B cell (primary cell): ENCODE measurements at regions not wholly inside any gene's neighbourhood (a gene's known extent, or its start where the extent isn't known, plus 50 kb on each side); places are given as distances from the start of the nearest gene placed in this dataset.

Source experiments
- ATAC-seq: fragments of 200-7000 bp; cut with Tn5 transposase; one replicate; pipeline ENCODE4 v1.10.0; 2021; ENCODE audit warnings: low read depth, mild to moderate bottlenecking, moderate number of reproducible peaks, moderate library complexity
- CTCF ChIA-PET: fragments of 350-600 bp; sonication (Branson Sonifier 250); formaldehyde crosslinking; loops from one replicate; lab custom pipeline; 2021; ENCODE audit warnings: antibody characterized with exemption, inconsistent platforms; lab: Charles Lee
- POLR2A ChIA-PET: fragments of 350-600 bp; sonication (Branson Sonifier 250); formaldehyde crosslinking; loops from one replicate; lab custom pipeline; 2021; ENCODE audit warnings: antibody characterized with exemption; lab: Charles Lee
- DNase-seq: peaks from one replicate; pipeline ENCODE4 v3.0.0; 2013
- H2AFZ ChIP-seq: 2 replicates; pipeline ENCODE4 v1.6.1; 2012; ENCODE audit warnings: mild to moderate bottlenecking, low read depth, low read length; ENCODE audit not compliant: insufficient read depth, poor library complexity, severe bottlenecking
- H3K27ac ChIP-seq, 2 donors: 1 replicate in 1 of 2; 2 replicates in 1 of 2; pipeline ENCODE4 v1.5.1; 2012 to 2013; ENCODE audit warnings: low read length in 2 of 2, mild to moderate bottlenecking in 2 of 2, moderate library complexity in 1 of 2
- H3K27me3 ChIP-seq, 4 experiments: fragments of 200-600 bp in 1 of 4; sonication (generic) in 1 of 4; replicated peaks in 1 of 4; 1 replicate in 2 of 4; 2 replicates in 2 of 4; pipeline versions ENCODE4 v1.6.1 to v1.7.0; 2013 to 2016; ENCODE audit warnings: low read length in 3 of 4, mild to moderate bottlenecking in 2 of 4, mixed read lengths in 1 of 4, moderate library complexity in 1 of 4; ENCODE audit not compliant: insufficient read depth in 4 of 4, control insufficient read depth in 3 of 4; ENCODE audit errors: control extremely low read depth in 1 of 4
- H3K36me3 ChIP-seq, 2 experiments: replicated peaks in 1 of 2; 1 replicate in 1 of 2; 2 replicates in 1 of 2; pipeline versions ENCODE4 v1.6.1 to v1.7.1; 2013; ENCODE audit warnings: low read length in 1 of 2; ENCODE audit not compliant: insufficient read depth in 2 of 2, control insufficient read depth in 1 of 2; ENCODE audit errors: control extremely low read depth in 1 of 2, extremely low read depth in 1 of 2
- H3K4me1 ChIP-seq, 2 donors: fragments of 200-600 bp in 1 of 2; sonication (generic) in 1 of 2; 1 replicate in 1 of 2; 2 replicates in 1 of 2; pipeline versions ENCODE4 v1.5.1 to v1.6.1; 2013 to 2017; ENCODE audit warnings: low read length in 2 of 2; ENCODE audit not compliant: control insufficient read depth in 2 of 2, insufficient read depth in 2 of 2
- H3K4me2 ChIP-seq: replicated peaks from 2 replicates; pipeline ENCODE3; 2012; ENCODE audit warnings: mild to moderate bottlenecking, low read depth, low read length; ENCODE audit not compliant: poor library complexity, severe bottlenecking
- H3K4me3 ChIP-seq, 5 experiments: fragments of 200-600 bp in 1 of 5; sonication (generic) in 1 of 5; 1 replicate in 3 of 5; 2 replicates in 2 of 5; pipeline versions ENCODE4 v1.5.1 to v1.7.0; 2011 to 2016; ENCODE audit warnings: low read length in 4 of 5, mild to moderate bottlenecking in 4 of 5, low read depth in 2 of 5, control low read depth in 1 of 5, moderate library complexity in 1 of 5; ENCODE audit not compliant: insufficient read depth in 1 of 5; ENCODE audit errors: control extremely low read depth in 1 of 5, extremely low read depth in 1 of 5
- H3K79me2 ChIP-seq: fragments of 200-600 bp; sonication (generic); one replicate; pipeline ENCODE4 v1.6.0; 2016; ENCODE audit warnings: low read length; ENCODE audit not compliant: control insufficient read depth, insufficient read depth
- H3K9ac ChIP-seq: fragments of 200-600 bp; sonication (generic); 2 replicates; pipeline ENCODE4 v1.6.1; 2017; ENCODE audit warnings: mild to moderate bottlenecking, low read length, moderate library complexity
- H3K9me3 ChIP-seq, 3 donors: one replicate each; pipeline versions ENCODE4 v1.6.1 to v1.7.1; 2013; ENCODE audit warnings: low read length in 2 of 3; ENCODE audit not compliant: control insufficient read depth in 2 of 3, insufficient read depth in 1 of 3; ENCODE audit errors: control extremely low read depth in 1 of 3
- H4K20me1 ChIP-seq: 2 replicates; pipeline ENCODE4 v1.6.0; 2012; ENCODE audit warnings: mild to moderate bottlenecking, low read length; ENCODE audit not compliant: insufficient read depth, control insufficient read depth, poor library complexity, severe bottlenecking
- H3K27ac Mint-ChIP-seq: one replicate; pipeline ENCODE4 v1.8.0; 2021; ENCODE audit warnings: mixed read lengths
- H3K27me3 Mint-ChIP-seq: one replicate; pipeline ENCODE4 v1.8.0; 2021; ENCODE audit warnings: mixed read lengths
- H3K4me1 Mint-ChIP-seq: one replicate; pipeline ENCODE4 v1.8.0; 2021; ENCODE audit warnings: mixed read lengths
- H3K4me3 Mint-ChIP-seq: one replicate; pipeline ENCODE4 v1.8.0; 2021; ENCODE audit warnings: mixed read lengths
- H3K9me3 Mint-ChIP-seq: one replicate; pipeline ENCODE4 v1.8.0; 2022; ENCODE audit warnings: mixed read lengths; ENCODE audit not compliant: insufficient read depth
- CTCF ChIP-seq: fragments of 200-600 bp; IDR thresholded peaks from one replicate; pipeline ENCODE4 v1.8.0; 2022; ENCODE audit warnings: antibody characterized with exemption, mild to moderate bottlenecking
- EZH2 ChIP-seq: IDR thresholded peaks from 2 replicates; pipeline ENCODE4 v1.6.1; 2012; ENCODE audit warnings: borderline replicate concordance, low read depth, mild to moderate bottlenecking, moderate library complexity, low read length; ENCODE audit not compliant: insufficient read depth, poor library complexity, severe bottlenecking
- WGBS: methylation state at CpG from one replicate; pipeline ENCODE4 v1.1.5; 2013; ENCODE audit warnings: missing lambda C conversion rate; ENCODE audit not compliant: insufficient coverage; 5-methylcytosine and 5-hydroxymethylcytosine counted together
- intact Hi-C: fragments of 100-400 bp; cut with micrococcal nuclease; formaldehyde crosslinking; loops from one replicate; pipeline ENCODE4 v1.10.0; 2022

GRCh38 chr11:110522471-110522870, 92.7 kb downstream of the FDX1 start:
- ChIA-PET POLR2A (no interaction called here), CTCF (no interaction called here)
- no peaks in the 10 kb centered on the region for H4K20me1 ChIP-seq
- H3K4me1 ChIP-seq = peaks cover 9 to 10% of the 10 kb centered on the region in 2 donors
- WGBS = 14% methylated on average over 1 of the region's 2 CpGs
- Mint-ChIP-seq H3K27me3 (no peaks in the 10 kb centered on the region), H3K27ac (no peak overlapping the region), H3K4me1 (peaks cover 19% of the 10 kb centered on the region), H3K4me3 (peak overlapping the region; percentile 24), H3K9me3 (peaks cover 2% of the 10 kb centered on the region)
- peaks cover 0 to 21% (median 3%) of the 10 kb centered on the region in 3 donors for H3K9me3 ChIP-seq
- no peaks in the 10 kb centered on the region for H3K79me2 ChIP-seq
- no peak overlapping the region for H2AFZ ChIP-seq
- TF ChIP-seq EZH2 = no peak
- TF ChIP-seq CTCF = no peak
- H3K9ac ChIP-seq = no peak overlapping the region
- H3K27ac ChIP-seq = no peak overlapping the region
- no peak for DNase-seq
- no peak for ATAC-seq
- no peak overlapping the region for H3K4me3 ChIP-seq
- no peaks in the 10 kb centered on the region for H3K27me3 ChIP-seq
- H3K4me2 ChIP-seq = peak overlapping the region; percentile 15
- no peaks in the 10 kb centered on the region for H3K36me3 ChIP-seq
- intact Hi-C loops = no loop called here

DNA sequence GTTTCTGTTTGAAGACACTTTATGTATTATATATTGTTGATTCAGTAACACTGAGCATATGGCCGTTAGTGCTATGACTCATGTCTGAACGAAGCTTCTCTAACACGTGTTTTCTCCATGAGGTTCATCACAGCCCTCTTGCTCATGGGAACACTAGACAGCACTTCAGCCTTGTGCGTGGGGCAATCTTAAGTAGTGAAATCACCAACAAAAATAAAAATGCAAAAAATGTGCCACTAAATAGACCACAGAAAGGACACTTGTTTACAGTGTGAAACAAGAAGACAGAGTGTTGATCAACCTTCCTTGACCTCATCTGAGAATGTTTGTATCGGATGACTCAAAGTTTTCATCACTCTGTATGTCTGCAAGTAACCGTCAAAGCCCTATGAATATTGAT, 94.5 kb downstream of the FDX1 start:
- no peak overlapping the region for H3K4me2 ChIP-seq
- TF ChIP-seq EZH2 (no peak), CTCF (no peak)
- WGBS = 94% methylated on average over 2 of the region's 6 CpGs
- ATAC-seq (no peak), DNase-seq (no peak)
- no peaks in the 10 kb centered on the region for H4K20me1 ChIP-seq
- H3K9ac ChIP-seq = no peak overlapping the region
- H3K79me2 ChIP-seq = no peaks in the 10 kb centered on the region
- no peak overlapping the region for H3K4me3 ChIP-seq
- CTCF ChIA-PET = no interaction called here
- peaks cover 0 to 21% (median 0%) of the 10 kb centered on the region in 3 donors for H3K9me3 ChIP-seq
- Mint-ChIP-seq H3K9me3 (peaks cover 11% of the 10 kb centered on the region), H3K27ac (no peak overlapping the region), H3K27me3 (no peaks in the 10 kb centered on the region), H3K4me3 (no peak overlapping the region), H3K4me1 (peaks cover 19% of the 10 kb centered on the region)
- H3K4me1 ChIP-seq = peaks cover 9 to 10% of the 10 kb centered on the region in 2 donors
- POLR2A ChIA-PET = no interaction called here
- H3K27ac ChIP-seq = no peak overlapping the region
- no peaks in the 10 kb centered on the region for H3K27me3 ChIP-seq
- intact Hi-C loops = no loop called here
- no peaks in the 10 kb centered on the region for H3K36me3 ChIP-seq
- no peak overlapping the region for H2AFZ ChIP-seq
